GM20000 (cell line): ENCODE measurements at regions not wholly inside any gene's neighbourhood (a gene's known extent, or its start where the extent isn't known, plus 50 kb on each side); places are given as distances from the start of the nearest gene placed in this dataset.

Experiments
- DNase-seq: peaks from one replicate; pipeline ENCODE4 v3.0.0; 2012; ENCODE audit warnings: low spot score
- TF ChIP-seq, protein P1 (sequence below): IDR thresholded peaks from 2 replicates; pipeline ENCODE4 v1.5.1; 2012; ENCODE audit warnings: mild to moderate bottlenecking, control low read depth; ENCODE audit errors: extremely low read depth, missing control alignments

- no peak for DNase-seq
These were observed 65.1 kb upstream of the ZNF366 start for GRCh38 chr5:72572236-72572765.

GRCh38 chr5:72569408-72569944, 62.3 kb upstream of the ZNF366 start:
- TF ChIP-seq, protein P1, sequence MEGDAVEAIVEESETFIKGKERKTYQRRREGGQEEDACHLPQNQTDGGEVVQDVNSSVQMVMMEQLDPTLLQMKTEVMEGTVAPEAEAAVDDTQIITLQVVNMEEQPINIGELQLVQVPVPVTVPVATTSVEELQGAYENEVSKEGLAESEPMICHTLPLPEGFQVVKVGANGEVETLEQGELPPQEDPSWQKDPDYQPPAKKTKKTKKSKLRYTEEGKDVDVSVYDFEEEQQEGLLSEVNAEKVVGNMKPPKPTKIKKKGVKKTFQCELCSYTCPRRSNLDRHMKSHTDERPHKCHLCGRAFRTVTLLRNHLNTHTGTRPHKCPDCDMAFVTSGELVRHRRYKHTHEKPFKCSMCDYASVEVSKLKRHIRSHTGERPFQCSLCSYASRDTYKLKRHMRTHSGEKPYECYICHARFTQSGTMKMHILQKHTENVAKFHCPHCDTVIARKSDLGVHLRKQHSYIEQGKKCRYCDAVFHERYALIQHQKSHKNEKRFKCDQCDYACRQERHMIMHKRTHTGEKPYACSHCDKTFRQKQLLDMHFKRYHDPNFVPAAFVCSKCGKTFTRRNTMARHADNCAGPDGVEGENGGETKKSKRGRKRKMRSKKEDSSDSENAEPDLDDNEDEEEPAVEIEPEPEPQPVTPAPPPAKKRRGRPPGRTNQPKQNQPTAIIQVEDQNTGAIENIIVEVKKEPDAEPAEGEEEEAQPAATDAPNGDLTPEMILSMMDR: no peak
- DNase-seq: no peak

More at GRCh38 chr5:72572236-72572765, 65.1 kb upstream of the ZNF366 start:
- TF ChIP-seq, protein P1: no peak

DNA sequence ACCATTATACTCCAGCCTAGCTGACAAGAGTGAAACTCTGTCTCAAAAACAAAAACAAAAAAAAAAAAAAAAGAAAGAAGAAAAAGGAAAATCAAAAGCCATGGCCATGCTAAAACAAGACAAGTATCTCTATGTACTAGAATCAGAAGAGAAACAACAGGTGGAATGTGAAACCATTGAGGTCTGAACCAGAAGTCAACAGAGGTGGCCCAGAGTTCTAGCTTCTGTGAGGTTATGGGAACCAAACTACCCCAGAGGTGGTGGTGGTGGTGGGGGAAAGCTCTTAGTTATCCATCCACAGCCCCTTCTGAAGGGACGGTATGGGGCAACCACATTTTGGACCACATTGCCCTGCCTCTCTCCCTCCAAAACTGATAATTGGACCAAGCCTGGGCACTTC, 59.5 kb upstream of the ZNF366 start:
- TF ChIP-seq, protein P1: no peak

DNA sequence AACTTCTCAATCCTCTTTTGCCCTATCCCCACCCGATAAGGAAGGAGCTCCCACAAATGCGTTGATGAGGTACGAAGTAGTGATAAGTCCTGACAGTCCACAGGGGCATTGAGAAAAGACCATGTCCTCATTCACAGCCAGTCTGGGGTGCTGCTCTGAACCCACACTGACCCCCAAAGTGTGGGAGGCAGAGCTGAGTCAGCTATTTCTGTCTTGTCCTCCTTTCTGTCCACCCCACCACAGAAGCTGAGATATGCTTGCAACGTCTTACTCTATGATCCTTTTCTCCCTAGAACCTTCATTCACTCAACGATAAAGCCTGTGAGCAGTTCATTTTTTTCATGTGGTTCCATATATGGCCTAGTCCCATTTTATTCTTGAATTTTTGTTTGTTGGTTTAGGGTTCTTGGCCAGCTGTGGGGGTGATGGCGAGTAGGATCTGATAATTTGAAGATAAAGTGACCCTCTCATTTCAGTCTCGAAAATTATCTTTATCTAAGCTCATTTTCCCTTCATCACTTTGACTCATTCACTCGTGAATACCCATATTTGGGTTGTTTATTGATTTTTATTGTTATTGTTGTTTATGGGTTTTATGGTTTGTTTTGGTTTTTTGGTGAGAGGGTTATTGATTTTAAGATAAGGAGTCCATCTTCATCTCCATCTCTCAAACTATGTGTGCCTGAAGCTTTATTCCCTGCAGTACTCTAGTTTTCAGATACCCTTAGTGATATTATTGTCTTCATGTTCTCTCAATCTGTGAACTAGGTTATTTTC, 58.5 kb upstream of the ZNF366 start:
- DNase-seq: no peak
- TF ChIP-seq, protein P1: no peak

More for the DNA sequence above, 59.5 kb upstream of the ZNF366 start:
- DNase-seq: no peak

- TF ChIP-seq, protein P1: no peak
- no peak for DNase-seq
These were observed 55.5 kb upstream of the ZNF366 start for GRCh38 chr5:72562717-72563116.

DNA sequence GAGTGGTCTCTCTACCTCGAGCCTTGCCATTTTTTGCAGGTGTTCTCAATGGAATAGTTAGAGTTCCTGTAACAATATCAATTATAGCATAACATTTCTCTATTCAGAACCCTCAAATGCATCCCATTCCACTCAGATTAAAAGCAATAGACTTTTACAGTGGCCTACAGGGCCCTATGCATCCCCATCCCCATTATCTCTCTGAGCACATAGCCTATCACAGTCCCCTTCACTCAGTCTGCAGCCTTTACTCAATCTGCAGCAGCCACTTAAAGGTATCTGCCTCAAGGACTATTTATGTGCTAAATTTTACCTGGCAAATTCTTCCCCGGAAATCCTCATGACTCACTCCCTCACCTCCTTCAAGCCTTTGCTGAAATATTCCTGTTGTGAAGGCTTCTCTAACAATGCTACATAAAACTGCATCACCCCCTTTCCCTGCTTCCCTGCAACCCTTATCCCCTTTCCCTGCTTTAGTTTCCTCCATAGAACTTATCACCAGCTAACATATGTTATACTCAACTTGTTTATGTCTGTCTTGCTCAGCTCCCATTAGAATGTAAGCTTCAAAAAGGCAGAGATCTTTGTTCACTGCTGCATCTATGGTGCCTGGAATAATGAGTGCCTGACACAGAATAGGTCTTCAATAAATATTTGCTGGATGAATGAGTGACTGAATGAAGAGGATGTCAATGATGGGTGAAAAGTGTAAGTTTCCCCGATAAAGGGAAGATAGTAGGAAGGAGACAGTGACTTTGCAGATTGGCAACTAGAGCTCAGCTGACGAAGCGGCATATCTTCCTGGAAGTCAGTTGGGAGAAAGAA, 54.1 kb upstream of the ZNF366 start:
- DNase-seq: no peak
- TF ChIP-seq, protein P1: no peak
